HG02981 (cell line): ENCODE measurements at regions not wholly inside any gene's neighbourhood (a gene's known extent, or its start where the extent isn't known, plus 50 kb on each side); places are given as distances from the start of the nearest gene placed in this dataset.
"Not testable (repeated sequence)": the region's sequence is repeated elsewhere in the genome, so short reads cannot be mapped to it uniquely, and the experiment has no call there.

Experiments
- ATAC-seq: cut with Tn5 transposase; IDR thresholded peaks from one replicate; pipeline ENCODE4 v1.9.1; 2021; ENCODE audit warnings: mild to moderate bottlenecking, moderate library complexity; ENCODE audit not compliant: unreplicated experiment

DNA sequence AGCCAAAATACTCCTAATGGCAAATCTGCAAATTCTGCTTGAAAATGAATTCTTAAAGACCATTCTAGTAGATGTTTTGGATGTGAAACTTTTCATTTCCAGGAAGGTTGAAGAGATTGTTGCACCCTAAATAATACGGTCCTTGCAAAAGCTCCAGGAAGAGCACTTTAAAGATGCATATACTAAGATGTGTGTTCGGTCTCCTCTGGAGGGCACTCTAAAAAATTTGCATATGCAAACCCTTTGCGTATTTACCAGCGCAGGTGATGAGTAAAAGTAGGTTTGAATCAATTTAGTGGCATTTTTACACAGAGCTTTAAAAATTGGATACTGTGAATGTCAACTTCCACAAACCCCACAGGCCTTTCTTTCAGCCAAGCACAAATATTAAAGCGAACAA lies 378.1 kb upstream of the SORCS1 start:
- no peak for ATAC-seq

DNA sequence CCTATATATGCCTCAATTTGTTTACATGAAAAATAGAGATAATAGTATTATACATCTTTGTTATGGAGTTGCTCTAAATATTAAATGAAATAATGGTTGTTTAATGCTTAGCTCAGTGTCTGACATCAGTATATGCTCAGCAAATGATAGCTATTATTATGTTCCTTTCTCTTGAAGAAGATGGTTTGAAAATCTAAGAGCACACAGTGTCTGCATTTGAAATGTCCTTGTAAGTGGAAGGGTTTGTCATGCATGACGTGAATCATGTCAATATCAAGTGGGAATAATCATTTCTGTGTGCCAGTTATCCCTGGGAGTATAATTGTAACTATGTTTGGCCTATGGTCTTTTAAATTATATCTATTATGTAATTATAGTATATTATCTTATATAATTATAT lies 377.5 kb upstream of the SORCS1 start:
- no peak for ATAC-seq

DNA sequence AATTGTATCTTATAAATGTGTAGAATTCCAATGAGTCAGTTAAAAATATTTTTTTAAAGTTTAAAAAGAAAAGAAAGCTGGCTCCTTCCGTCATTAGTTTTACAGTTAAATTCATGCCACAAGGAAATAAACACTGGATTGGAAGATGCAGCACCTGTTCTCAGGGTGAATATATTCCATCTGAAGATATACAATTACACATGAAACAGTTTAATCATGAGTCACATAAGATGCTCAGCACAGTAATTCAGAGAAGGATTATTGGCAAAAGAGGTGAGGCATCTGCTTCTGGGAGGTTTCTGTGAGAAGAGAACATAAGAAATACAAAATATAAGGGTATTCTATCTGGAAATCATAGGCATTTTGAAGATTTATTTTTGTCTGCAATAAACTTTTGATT lies 376.5 kb upstream of the SORCS1 start:
- ATAC-seq: no peak

DNA sequence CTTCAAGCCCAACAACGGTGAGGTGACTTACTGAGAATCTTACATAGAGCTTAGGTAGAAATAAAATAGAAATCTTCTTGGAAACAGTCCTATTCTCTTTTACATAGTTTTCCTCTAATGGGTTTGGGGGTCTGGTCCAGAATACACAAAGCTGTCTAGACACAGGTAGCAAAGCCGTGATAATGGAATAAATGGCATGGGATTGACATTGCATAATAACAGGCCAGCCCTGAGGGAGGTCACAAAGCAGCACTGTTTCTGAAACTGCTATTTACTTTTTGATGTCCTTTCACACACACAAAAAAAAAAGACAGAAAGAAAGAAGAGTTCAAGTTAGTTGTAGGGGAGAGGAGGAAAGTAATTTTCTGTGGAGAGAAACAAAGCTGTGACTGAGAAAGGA lies 364.8 kb upstream of the SORCS1 start:
- ATAC-seq: no peak

DNA sequence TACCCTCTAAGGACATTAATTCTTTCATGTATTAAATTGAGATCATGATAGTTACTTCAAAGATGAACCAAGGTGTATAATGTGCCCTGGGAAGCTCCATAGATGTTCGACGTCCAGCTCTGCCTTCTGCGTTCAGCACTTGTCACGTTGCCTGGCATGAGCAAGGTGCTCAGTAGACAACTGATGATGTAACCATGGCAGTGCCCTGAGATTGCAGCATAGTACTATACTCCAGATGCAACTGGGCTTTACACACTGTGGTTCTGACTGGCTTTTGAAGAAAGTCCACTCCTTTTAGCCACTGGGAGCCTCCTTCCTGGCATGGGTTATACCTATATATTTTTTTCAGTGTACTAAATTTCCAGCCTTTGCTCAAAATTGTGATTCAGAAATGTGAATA lies 355.8 kb upstream of the SORCS1 start:
- no peak for ATAC-seq

DNA sequence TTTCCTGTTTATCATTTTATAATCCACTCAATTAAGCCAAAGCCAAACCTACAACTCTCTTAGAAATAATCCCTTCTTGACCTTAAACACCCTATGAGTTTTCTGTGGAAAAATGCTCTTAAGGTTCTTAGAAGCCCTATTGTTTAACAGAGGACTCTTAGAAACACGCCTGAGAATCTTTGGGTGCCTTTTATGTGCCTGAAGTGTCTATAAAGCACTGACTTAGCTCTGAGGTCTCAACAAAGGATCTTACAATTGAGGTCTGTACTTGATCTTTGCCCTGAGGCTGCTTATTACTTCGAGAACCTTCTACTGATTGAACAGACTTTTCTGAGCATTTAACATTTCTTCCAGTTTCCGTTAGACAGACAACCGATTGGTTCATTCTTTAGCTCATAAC lies 353.3 kb upstream of the SORCS1 start:
- no peak for ATAC-seq

DNA sequence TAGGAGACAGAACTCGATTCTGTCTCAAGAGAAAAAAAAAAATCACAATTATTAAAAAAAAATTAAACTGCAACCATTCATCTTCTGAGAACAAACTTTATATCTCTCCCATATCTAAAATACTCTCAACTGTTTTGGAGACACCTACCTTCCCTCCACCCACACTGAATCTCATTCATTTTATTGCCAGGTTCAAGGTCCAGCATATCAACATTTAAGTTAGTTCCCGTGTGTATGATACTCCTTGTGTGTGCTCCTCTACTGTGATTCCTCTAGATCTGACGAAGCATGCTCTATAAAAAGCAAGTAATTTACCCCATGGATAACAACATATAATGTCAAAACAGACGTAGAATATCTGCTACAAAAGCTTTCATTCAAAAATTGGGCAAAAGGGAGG lies 351.8 kb upstream of the SORCS1 start:
- no peak for ATAC-seq

DNA sequence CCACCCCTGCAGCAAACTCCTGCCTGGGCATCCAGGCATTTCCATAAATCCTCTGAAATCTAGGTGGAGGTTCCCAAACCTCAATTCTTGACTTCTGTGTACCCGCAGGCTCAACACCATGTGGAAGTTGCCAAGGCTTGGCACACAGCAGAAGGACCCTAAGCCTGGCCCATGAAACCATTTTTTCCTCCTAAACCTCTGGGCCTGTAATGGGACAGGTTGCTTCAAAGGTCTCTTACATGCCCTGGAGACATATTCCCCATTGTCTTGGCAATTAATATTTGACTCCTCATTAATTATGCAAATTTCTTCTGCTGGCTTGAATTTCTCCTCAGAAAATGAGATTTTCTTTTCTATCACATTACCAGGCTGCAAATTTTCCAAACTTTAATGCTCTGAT lies 339.5 kb upstream of the SORCS1 start:
- not testable (repeated sequence) for ATAC-seq

DNA sequence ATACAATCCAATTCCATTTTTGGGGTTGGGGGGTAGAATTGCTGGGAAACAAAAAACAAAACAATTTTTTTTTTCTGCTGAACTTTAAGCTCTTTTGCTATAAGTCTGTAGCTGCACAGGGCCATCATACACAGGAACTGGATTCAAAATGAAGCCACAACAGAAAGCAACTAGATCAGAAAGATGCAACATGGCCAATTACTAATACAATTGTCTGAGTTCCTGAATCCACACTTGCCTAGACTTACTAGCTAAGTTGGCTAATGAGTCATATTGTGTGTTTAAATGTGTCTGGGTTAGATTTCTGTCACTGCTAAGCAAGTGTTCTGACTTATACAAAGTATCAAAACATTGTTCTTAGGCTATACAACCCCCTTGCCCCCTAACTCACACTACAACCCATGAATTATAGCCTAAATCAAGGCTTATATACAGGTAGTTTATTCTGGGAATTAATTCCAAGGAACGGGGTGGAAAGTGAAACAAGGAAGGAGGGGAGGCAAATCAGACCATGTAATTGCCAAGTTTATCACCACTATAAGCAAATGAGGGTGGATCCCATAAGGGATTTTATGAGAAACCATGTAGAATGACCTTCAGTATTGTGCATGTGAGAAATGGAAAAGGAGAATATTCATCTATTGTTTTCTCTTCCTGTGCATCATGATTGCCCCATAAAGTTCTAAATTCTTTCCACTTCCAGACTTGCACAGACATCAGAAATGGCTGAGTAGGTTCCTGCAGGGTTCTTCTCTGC lies 337.9 kb upstream of the SORCS1 start:
- no peak for ATAC-seq

DNA sequence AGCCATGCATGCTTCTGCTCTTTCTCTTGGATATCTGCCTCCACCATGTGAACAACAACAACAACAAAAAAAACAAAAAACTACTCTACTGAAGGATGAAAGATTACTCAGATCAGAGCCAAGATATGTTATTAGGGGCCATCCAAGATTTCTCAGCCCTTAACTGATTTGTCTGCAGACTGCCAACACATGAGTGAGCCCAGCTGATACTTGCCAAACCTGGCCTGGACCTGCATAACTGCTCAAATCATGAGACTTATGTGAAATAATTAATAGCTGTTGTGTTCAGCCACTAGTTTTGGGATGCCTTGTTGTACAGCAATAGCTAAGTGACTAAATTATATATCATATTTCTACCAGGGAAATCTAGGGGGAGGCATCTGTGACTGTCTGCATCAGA lies 334.5 kb upstream of the SORCS1 start:
- no peak for ATAC-seq

DNA sequence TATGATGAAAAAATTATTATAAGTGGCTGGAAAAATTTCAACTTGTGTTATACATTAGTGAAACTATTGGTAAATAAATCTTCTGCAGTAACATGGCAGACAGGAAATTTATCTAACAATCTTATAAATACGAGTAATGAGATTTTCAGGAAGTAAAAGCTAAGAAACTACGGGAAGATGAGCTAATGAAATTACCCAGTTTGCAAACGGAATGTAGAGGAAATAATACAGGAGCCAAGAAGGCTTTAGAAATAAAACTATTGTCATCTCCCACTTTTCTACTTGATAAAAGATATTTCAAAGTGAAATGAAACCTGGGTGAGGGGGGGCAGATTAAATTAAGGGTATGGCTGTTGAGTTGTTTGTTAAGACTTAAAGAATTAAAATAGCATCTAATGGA lies 332.5 kb upstream of the SORCS1 start:
- no peak for ATAC-seq

DNA sequence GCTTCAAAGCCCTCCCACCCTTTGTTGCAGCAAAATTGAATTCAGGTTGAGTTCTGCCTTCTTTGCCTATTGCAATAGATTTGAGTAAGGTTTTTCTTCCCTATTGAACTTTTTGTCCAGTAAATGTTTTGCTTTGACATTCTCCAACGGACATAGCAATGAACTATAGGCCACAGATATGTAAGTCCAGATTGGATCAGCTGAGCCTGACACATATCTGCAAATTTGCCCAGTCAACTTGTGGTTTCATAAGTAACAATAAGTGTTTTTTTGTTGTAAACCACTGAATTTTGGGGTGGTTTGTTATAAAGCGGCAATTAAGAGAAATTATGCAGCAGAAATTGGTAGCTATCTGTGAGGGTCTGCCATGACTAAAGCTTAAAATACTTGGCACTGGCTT lies 332.1 kb upstream of the SORCS1 start:
- no peak for ATAC-seq

DNA sequence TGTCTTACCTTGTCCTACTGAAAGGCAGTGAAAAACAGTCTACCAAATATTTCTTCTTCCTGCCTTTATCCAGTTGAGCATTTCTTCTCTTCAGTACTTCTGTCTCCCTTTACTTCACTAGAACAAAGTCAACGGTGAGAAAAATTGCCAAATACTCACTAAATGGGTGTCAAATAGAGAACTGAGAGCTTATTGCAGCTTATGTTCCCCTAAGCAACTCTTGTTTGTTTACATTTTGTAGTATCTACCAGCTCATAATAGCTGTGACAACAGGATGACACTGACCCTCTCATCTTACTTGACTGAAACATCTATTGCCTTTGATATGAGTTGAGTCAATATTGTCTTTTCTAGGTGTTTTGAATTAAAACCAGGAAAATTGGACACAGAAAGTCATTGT lies 327.9 kb upstream of the SORCS1 start:
- no peak for ATAC-seq

DNA sequence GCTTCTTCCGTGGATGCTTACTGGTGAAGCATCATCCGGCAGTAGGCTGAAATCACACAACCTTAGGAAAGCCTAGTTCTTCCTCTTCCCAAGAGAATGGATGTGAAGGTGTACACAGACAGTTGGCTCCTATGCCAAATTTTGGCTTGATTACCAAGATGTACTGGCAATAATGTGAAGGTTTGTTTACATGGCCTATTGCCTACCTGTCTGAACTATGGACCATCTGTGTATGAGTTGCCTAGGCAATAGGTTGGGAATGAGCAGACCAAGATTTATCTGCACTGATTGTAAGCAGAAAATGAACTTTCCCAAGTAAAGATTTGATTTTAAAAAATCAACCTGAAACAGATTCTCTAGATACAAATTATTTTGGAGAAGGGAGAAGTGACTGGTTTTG lies 325.9 kb upstream of the SORCS1 start:
- no peak for ATAC-seq

DNA sequence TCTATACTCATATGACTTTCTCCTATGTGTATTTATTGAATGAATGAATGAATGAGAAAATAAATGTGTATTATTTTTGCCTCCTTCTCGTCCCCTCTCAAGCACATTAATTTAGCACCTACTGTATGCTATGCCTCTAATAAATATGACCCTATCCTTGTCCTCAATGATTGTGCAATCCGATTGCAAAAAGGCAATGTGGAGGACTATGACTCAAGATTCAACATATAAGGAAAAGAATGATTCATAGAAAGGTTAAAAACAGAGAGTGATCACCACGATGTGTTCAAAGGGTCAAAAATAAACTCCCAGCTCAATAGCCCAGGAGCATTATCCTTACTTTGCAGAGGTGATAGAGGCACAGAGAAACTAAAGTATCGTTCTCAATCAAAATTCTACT lies 322.8 kb upstream of the SORCS1 start:
- no peak for ATAC-seq

DNA sequence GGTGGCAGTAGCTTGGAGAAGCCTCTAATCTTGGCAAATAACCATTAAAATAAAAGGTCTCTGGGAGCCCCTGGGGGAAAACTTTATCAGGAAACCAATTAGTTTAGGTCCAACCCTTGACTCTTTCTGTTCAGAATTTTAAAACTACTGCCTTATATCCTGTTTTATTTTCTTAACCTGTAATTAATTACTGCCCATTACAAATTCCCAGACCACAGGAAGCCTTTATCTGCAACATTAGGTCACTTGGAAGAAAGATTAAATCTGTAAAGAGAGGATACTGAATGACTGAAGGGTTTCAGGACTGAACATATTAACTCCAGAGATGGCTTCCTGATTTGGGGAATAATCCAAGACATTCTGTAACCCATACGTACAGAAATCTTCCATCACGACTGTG lies 320.5 kb upstream of the SORCS1 start:
- no peak for ATAC-seq

DNA sequence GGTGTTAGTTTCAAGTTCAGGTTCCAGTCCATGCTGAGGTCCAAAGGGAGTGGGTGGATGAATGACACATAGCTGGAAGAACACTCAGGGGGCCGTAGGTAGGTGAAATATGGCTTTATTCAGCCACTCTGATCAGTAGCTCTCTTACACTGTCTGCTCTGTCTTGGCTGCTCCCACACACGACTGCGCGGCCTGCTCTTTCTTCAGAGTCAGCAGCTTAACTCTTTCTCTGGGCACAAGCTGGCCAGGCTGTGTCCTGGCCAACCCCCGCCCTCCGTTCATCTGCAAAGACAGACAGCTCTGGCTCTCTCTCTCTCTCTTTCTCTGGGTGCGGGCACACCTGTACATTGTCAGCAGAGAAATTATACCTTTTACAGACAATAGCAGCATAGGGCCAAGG lies 317.4 kb upstream of the SORCS1 start:
- ATAC-seq: no peak

DNA sequence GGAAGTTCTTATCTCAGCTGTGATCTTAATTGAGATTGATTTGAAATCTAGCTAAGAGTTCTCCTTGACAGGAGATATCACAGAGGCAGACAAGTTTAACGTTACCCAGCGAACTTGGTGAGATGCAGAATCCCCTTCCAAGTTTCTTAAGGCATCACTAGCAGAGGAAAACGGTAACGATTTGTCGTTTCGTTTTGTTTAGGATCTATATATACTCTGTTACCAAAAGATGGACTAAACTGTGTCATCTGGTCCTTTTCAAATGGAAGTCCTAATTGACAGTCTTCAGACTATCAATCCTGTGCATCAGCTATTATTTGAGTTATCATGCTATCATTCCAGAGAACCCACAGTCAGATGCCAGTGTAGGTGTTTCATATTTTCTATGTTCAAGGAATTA lies 316.7 kb upstream of the SORCS1 start:
- no peak for ATAC-seq

DNA sequence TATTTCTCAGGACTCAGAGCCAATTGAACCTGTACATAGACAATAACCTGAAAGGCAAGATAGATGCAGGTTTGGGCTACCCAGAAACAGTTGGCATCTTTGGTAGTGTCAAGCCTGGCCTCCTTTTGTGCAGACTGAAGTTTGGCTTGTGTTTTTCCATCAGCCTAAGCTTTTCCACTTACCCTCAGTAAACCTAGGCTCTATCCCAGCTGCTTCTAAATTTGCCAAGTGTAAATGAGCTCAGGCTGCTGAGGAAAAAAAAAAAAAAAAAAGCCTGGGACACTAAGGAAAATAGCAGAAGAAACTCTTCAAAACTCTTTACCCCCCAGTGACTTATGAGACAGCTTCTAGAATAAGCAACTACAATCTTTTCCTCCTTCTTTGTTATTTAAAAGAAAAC lies 316.3 kb upstream of the SORCS1 start:
- no peak for ATAC-seq

DNA sequence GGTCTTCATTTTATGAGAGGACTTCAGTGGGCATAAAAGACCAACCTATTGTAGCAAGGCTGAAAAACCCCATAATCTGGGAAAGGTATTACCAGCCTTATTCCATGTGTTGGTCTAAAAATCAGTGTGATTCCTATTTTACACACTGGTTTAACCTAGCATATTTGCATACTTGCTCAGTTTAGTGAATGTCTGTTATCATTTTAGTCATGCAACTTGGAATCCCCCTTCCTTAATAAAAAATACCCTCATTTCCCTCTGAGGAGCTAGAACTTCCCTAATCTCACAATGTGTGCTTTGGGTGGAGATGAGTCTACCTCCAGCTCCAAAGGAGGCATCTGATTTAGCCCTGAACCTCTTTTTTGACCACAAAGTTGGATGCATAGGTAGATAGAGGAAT lies 312.8 kb upstream of the SORCS1 start:
- peak; percentile 58 for ATAC-seq

DNA sequence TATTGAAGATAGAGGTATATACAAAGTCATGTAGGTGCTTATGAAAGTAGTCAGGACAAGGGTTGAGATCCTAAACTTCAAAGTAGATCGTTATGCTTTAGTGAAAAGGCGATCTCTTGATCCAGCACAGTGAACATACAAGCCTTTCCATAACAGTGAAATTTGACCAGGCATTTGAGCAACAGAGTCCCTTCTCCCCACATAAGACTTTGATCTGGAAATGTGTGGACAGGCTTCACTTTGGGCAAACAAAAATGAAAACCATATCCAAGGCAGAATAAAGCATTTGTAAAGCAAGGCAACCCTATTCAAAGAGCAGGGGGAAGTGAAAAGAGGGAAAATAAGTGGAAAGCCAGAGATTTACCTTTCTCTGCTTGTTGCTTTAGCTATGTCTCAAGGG lies 311.9 kb upstream of the SORCS1 start:
- no peak for ATAC-seq

DNA sequence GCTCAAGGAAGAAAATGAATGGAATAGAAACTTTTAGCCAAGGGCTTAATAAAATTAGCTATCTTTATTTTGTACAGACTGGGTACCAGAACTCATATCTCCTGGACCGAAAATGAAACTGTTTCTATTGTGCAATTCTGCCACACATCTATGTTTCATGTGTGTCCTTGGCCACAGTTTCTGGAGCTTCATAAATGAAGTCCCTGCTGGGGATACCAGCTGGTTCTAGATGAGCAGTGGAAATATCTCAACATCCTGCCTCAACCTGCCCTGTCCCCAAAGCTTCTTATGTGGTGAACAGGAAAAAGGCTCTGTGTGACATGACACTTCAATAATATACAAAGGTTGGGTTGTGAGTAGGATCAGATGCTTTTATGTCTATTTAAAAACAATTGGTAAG lies 310.1 kb upstream of the SORCS1 start:
- ATAC-seq: no peak

DNA sequence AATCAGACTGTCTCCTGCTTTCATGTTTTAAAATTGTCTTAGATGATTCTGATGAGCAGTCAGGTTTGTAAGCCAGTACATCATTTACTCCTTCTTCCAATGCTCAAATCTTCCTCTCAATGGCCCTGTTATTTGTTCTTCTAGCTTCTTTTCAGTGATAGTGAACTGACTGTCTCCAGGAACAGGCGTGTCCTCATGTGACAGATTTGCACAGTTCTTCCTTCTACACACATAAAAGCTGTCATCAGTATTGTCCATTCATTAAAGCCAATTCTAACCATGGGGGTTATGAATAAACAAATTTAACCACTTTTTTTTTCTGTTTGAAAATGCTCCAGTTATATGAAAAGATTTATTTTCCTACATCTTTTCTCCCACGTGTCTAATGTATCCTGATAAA lies 308.7 kb upstream of the SORCS1 start:
- no peak for ATAC-seq
